HG02870 (cell line): ENCODE measurements at regions not wholly inside any gene's neighbourhood (a gene's known extent, or its start where the extent isn't known, plus 50 kb on each side); places are given as distances from the start of the nearest gene placed in this dataset.
A peak's percentile ranks its signal among the peaks of the same experiment; 100 is the strongest.
"Not testable (repeated sequence)": the region's sequence is repeated elsewhere in the genome, so short reads cannot be mapped to it uniquely, and the experiment has no call there.

ENCODE experiments used
- ATAC-seq: cut with Tn5 transposase; IDR thresholded peaks from one replicate; pipeline ENCODE4 v1.9.1; 2021; ENCODE audit warnings: mild to moderate bottlenecking, moderate library complexity; ENCODE audit not compliant: unreplicated experiment

DNA sequence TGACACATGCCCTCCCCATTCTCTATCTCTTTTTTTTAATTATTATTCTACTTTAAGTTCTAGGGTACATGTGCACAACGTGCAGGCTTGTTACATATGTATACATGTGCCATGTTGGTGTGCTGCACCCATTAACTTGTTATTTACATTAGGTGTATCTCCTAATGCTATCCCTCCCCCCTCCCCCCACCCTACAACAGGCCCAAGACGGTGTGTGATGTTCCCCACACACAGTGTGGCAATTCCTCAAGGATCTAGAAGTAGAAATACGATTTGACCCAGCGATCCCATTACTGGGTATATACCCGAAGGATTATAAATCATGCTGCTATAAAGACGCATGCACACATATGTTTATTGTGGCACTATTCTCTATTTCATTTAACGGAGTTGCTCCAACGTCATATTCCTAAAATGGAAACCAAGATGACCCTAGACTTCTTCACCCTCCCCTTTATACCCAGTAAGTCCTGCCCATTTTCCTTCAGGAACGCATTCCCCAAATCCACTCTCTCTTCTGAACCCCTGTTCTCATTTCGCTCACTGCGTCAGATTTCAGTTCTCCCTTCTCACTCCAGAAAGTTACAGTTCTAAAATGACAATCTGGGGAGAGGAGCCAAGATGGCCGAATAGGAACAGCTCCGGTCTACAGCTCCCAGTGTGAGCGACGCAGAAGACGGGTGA lies 175.6 kb downstream of the MEX3B start:
- ATAC-seq, result not testable (repeated sequence)

- no peak for ATAC-seq
Measured at GRCh38 chr15:81869161-81869954, 176.5 kb downstream of the MEX3B start.

- ATAC-seq, result peak; percentile 99
Measured at GRCh38 chr15:81865850-81866537, 179.8 kb downstream of the MEX3B start.

DNA sequence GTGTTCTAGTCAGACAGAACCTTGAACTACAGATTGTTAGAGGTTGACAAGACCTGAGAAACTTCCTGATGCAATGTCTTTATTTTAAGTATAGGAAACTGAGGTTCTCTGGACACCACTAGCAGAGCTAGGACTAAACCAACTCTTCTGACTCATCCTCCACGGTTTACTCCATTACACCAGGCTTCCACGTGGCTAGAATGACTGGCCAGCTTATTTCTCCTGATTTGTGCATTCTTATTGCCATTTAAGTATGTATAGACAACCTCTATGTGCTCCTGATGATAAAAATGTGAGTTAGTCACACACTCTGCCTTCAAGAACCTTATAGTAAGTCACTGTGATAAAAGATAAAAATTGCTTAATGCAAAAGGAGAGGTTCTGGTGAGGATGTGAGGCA lies 182.7 kb downstream of the MEX3B start:
- ATAC-seq, result no peak

DNA sequence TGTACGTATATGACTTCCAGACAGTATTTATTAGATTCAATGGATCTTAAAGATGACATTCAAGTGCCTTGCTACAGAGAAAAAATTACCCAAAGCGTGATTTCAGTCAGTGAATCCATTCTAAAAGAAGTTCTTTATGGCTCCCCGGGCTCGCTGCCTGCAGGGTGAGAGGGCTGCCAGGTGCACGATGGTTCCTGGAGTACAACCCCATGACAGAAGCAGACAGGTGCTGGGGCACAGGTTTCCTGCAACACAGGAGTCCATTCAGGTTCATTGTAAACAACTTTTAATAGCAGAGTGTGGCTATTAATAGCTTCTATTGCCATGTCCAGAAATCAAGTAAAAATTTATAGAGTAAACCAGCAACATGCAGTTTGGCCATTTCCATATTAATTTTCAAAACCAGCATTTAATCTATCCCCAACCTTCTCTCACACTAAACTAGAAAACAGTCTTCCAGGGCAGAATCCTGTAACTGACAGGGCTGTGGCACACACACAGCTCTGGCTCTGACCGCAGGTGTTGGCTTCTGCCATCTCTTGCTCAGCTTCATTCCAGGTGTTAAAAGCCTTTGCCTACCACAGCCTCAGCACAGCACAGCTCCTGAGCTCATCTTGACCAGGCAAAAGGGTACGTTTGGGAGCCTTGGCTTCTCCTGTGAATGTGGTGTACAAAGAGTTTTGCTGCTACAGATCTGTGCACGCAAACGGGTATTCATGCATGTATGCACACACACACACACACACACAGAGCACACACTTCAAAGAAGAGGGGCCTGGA lies 185.9 kb downstream of the MEX3B start:
- ATAC-seq, result no peak

DNA sequence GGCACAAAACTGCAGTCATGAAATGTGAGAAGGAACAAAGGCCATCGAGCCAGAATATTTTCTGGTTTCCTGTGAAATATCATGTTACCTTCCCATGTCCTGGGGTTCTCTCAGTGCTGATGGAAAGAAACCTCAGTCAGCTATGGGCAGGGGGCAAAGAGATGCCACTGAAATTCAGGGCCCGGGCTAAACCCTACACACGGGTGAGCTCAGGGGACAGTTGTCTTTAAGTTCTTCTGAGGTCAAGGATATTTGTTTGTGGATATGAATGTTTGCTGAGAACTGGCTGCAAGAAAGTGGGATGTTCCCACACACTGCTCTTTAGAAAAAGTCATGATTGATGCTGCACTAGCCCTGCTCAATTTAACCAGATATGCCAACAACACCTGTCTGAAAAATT lies 187.2 kb downstream of the MEX3B start:
- ATAC-seq, result no peak

DNA sequence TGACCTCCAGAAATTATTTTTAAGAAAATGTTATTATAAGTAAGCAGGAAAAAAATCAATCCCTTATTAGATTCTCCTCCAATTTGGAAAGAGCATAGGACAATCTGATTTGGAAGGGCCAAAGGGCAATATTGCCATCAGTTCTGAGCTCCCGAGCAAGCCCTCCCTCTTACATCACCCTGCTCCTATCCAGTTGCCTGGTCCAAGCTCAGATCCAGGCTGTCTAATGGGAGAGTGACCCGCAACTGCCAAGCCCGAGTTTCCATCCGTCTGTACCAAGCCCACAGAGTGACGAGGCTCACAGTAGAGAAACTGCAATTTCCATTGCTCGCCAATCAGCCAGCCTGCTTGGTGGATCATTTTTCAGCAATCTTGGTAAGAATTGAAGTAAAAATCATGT lies 187.7 kb downstream of the MEX3B start:
- ATAC-seq, result no peak

- no peak for ATAC-seq
Measured at GRCh38 chr15:81856634-81857026, 189.2 kb downstream of the MEX3B start.

DNA sequence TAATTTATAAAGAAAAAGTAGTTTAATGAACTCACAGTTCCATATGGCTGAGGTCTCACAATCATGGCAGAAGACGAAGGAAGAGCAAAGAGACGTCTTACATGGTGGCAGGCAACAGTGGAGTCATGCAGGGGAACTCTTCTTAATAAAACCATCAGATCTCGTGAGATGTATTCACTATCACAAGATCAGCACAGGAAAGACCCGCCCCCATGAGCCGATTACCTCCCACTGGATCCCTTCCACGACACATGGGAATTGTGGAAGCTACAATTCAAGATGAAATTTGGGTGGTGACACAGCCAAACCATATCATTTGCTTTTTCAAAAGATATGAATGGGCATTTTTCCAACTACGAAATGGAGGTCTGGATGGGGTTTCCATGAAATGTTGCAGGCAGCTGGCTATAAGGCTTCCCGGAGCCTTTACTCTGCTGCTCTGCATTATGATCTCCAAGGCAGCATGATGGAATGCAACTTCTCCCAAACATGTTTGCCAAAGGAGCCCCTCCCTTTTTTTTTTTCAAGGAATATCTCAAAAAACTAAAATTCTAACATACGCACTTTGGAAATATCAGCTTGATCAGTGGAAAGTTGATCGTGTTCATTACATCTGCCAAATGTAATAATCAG lies 189.7 kb downstream of the MEX3B start:
- no peak for ATAC-seq

- ATAC-seq, result no peak
Measured at GRCh38 chr15:81853150-81853748, 192.6 kb downstream of the MEX3B start.

GRCh38 chr15:81852411-81853149 lies 193.2 kb downstream of the MEX3B start:
- ATAC-seq, result no peak

DNA sequence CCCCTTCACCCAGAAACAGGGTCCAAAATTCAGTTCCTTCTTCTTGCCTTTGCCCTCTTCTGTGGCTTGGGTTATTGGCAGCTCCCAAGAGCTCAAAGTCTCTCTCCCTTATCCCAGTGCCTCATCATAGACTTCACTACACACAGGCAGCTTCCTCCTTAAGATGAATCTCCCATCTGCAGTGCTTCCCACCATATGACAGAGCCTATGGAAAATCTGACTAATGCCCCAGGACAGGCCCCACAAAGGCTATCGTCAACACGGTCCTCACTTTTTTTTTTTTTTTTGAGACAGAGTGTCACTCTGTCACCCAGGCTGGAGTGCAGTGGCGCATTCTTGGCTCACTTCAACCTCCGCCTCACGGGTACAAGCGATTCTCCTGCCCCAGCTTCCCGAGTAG lies 194.1 kb downstream of the MEX3B start:
- no peak for ATAC-seq

DNA sequence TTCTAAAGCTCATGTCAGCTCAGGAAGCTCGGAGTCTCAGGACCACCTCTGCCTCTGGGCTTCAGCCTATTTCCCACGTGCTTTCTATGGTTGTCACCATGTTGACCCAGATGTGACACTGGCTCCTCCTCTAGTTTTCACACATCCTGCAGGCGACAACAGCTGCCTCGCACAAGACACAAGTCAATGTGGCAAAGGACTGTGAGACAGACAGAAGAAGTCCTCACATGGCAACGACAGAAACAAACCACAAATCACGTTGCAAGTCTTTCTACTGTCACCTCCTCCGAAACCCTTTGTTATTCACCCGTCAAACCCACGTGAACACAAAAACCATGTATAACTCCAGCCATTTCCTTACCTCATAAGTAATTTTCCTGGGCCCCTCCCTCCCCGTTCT lies 194.5 kb downstream of the MEX3B start:
- no peak for ATAC-seq

DNA sequence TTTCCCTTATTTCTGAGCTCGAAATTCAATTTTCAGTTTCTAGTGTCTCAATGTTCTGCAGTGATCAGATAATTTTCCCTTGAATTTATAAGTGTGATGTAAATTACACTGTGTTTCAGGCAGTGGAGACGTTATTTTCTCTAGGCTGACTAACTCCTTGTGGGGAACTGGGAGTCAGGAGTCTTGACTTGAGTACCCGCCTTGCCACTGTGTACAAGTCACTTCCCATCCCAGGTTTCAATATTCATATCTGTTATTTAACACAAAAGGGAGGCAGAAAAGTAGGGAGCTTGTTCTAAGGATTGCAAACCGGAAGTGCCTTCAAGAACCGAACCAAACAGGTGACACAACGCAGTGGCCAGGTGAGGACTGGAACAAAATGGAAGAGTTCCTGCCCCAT lies 196.5 kb downstream of the MEX3B start:
- ATAC-seq, result no peak

- no peak for ATAC-seq
Measured at GRCh38 chr15:81848701-81849100, 197.1 kb downstream of the MEX3B start.

GRCh38 chr15:81843757-81844407 lies 201.9 kb downstream of the MEX3B start:
- ATAC-seq, result no peak

DNA sequence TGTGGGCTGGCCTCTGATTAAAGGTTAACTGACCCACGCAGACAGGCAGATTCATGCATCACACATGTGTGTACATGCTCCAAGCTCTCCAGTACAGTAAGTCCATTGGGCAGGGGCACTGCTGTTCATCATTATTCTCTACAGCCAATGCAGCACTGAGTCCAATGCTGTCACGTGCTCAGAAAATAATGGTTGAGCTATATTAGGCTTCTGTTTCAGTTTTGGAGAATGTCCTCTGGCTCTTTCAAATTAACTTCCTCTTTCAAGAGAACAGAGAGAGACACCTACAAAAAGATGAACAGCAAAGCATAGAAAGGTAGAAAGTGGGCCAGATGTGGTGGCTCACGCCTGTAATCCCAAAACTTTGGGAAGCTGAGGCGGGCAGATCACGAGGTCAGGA lies 202.6 kb downstream of the MEX3B start:
- peak; percentile 65 for ATAC-seq

DNA sequence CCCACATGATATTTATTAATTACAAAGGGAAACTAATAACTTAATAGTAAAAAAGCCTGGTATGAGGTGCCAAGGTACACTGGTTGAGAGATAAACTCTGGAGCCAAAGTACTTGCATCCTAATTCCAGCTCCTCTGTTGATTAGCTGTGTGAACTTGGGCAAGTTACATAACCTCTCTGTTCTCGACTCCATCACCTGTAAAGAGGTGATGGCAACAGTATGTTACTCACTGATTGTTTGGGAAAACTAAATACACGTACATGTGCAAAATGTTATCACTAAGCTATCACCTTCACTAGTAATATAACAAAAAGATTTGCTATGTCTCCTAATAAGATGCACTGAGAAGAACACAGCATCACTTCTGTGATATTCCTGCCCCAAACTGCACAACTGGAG lies 206.4 kb downstream of the MEX3B start:
- no peak for ATAC-seq

- no peak for ATAC-seq
Measured at GRCh38 chr15:81835731-81836130, 210.1 kb downstream of the MEX3B start.
